ENCODE measurements at regions not wholly inside any gene's neighbourhood (a gene's known extent, or its start where the extent isn't known, plus 50 kb on each side); places are given as distances from the start of the nearest gene placed in this dataset.

- H3K36me3 ChIP-seq (ENCODE audit: low read length), result no peaks in the 10 kb centered on the region
- no peaks in the 10 kb centered on the region for H3K79me2 ChIP-seq (ENCODE audit: insufficient read depth, low read length)
- H3K4me3 ChIP-seq (ENCODE audit: insufficient read depth, low read length, poor library complexity, severe bottlenecking), result no peak overlapping the region
- H3K27ac ChIP-seq (ENCODE audit: low read depth, low read length), result no peak overlapping the region
- H4K20me1 ChIP-seq (ENCODE audit: low read depth, low read length), result no peaks in the 10 kb centered on the region
- no peak overlapping the region for H3K4me2 ChIP-seq (ENCODE audit: low read depth, low read length, poor library complexity, severe bottlenecking)
- no peak overlapping the region for H3K9ac ChIP-seq (ENCODE audit: low read length)
- no peak for TF ChIP-seq EZH2phosphoT487 (conservative IDR thresholded peaks at IDR 0.05; ENCODE audit: low read length)
- no peak for TF ChIP-seq CTCF (IDR thresholded peaks at IDR 0.05; ENCODE audit: insufficient read depth, low read length, poor library complexity, severe bottlenecking)
- no peaks in the 10 kb centered on the region for H3K9me2 ChIP-seq (replicated peaks; ENCODE audit: insufficient read depth, low read length)
- no peaks in the 10 kb centered on the region for H3K9me3 ChIP-seq (ENCODE audit: insufficient read depth, low read length)
- H3K27me3 ChIP-seq (ENCODE audit: low read length), result no peaks in the 10 kb centered on the region
- H2AFZ ChIP-seq (ENCODE audit: low read depth, low read length, severe bottlenecking), result no peak overlapping the region
- no peaks in the 10 kb centered on the region for H3F3A ChIP-seq (ENCODE audit: insufficient read depth)
Measured at GRCh38 chr2:134773335-134773734, 54.5 kb upstream of the TMEM163 start.

GRCh38 chr2:134773759-134774742, 55.3 kb upstream of the TMEM163 start:
- no peaks in the 10 kb centered on the region for H3F3A ChIP-seq (ENCODE audit: insufficient read depth)
- H4K20me1 ChIP-seq (ENCODE audit: low read depth, low read length), result no peaks in the 10 kb centered on the region
- no peaks in the 10 kb centered on the region for H3K79me2 ChIP-seq (ENCODE audit: insufficient read depth, low read length)
- no peak overlapping the region for H3K9ac ChIP-seq (ENCODE audit: low read length)
- H3K27me3 ChIP-seq (ENCODE audit: low read length), result no peaks in the 10 kb centered on the region
- H3K9me2 ChIP-seq (replicated peaks; ENCODE audit: insufficient read depth, low read length), result no peaks in the 10 kb centered on the region
- no peak overlapping the region for H3K4me3 ChIP-seq (ENCODE audit: insufficient read depth, low read length, poor library complexity, severe bottlenecking)
- no peaks in the 10 kb centered on the region for H3K9me3 ChIP-seq (ENCODE audit: insufficient read depth, low read length)
- H3K4me2 ChIP-seq (ENCODE audit: low read depth, low read length, poor library complexity, severe bottlenecking), result no peak overlapping the region
- no peak overlapping the region for H3K27ac ChIP-seq (ENCODE audit: low read depth, low read length)
- TF ChIP-seq CTCF (IDR thresholded peaks at IDR 0.05; ENCODE audit: insufficient read depth, low read length, poor library complexity, severe bottlenecking) (no peak), EZH2phosphoT487 (conservative IDR thresholded peaks at IDR 0.05; ENCODE audit: low read length) (no peak)
- H3K36me3 ChIP-seq (ENCODE audit: low read length), result no peaks in the 10 kb centered on the region
- H2AFZ ChIP-seq (ENCODE audit: low read depth, low read length, severe bottlenecking), result no peak overlapping the region

GRCh38 chr2:134774786-134775641, 56.2 kb upstream of the TMEM163 start:
- H3K36me3 ChIP-seq (ENCODE audit: low read length), result no peaks in the 10 kb centered on the region
- H3K4me2 ChIP-seq (ENCODE audit: low read depth, low read length, poor library complexity, severe bottlenecking), result no peak overlapping the region
- H3K27me3 ChIP-seq (ENCODE audit: low read length), result no peaks in the 10 kb centered on the region
- H3K9me3 ChIP-seq (ENCODE audit: insufficient read depth, low read length), result no peaks in the 10 kb centered on the region
- no peaks in the 10 kb centered on the region for H3K9me2 ChIP-seq (replicated peaks; ENCODE audit: insufficient read depth, low read length)
- TF ChIP-seq EZH2phosphoT487 (conservative IDR thresholded peaks at IDR 0.05; ENCODE audit: low read length), result no peak
- no peak for TF ChIP-seq CTCF (IDR thresholded peaks at IDR 0.05; ENCODE audit: insufficient read depth, low read length, poor library complexity, severe bottlenecking)
- no peaks in the 10 kb centered on the region for H4K20me1 ChIP-seq (ENCODE audit: low read depth, low read length)
- H2AFZ ChIP-seq (ENCODE audit: low read depth, low read length, severe bottlenecking), result no peak overlapping the region
- H3K27ac ChIP-seq (ENCODE audit: low read depth, low read length), result no peak overlapping the region
- no peak overlapping the region for H3K9ac ChIP-seq (ENCODE audit: low read length)
- no peak overlapping the region for H3K4me3 ChIP-seq (ENCODE audit: insufficient read depth, low read length, poor library complexity, severe bottlenecking)
- H3K79me2 ChIP-seq (ENCODE audit: insufficient read depth, low read length), result no peaks in the 10 kb centered on the region
- no peaks in the 10 kb centered on the region for H3F3A ChIP-seq (ENCODE audit: insufficient read depth)
